HL-60 (cell line): ENCODE measurements at regions not wholly inside any gene's neighbourhood (a gene's known extent, or its start where the extent isn't known, plus 50 kb on each side); places are given as distances from the start of the nearest gene placed in this dataset.
"Not testable (repeated sequence)": the region's sequence is repeated elsewhere in the genome, so short reads cannot be mapped to it uniquely, and the experiment has no call there.

Source experiments
- GABPA ChIP-seq: IDR thresholded peaks from 2 replicates; pipeline ENCODE4 v1.6.1; 2012; ENCODE audit warnings: low read depth
- POLR2AphosphoS5 ChIP-seq: IDR thresholded peaks from 2 replicates; pipeline ENCODE4 v1.6.1; 2012; ENCODE audit warnings: low read depth
- REST ChIP-seq: IDR thresholded peaks from 2 replicates; pipeline ENCODE4 v1.6.1; 2012; ENCODE audit warnings: low read depth; ENCODE audit not compliant: insufficient replicate concordance
- TF ChIP-seq, protein P1 (sequence below): IDR thresholded peaks from one replicate; pipeline ENCODE4 v1.5.1; 2011; ENCODE audit warnings: low read length, control low read depth, inconsistent platforms; ENCODE audit not compliant: insufficient read depth

DNA sequence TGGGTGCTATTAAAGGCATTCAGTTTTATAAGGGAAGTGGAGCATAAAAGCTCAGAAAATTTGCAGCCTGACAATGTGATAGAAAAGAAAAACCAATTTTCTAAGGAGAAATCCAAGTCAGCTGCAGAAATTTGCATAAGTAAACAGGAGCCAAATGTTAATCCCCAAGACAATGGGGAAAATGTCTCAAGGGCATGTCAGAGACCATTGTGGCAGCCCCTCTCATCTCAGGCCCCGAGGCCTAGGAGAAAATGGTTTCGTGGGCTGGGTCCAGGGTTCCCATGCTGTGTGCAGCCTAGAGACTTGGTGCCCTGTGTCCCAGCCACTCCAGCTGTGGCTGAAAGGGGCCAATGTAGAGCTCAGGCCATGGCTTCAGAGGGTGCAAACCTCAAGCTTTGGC, 150.8 kb upstream of the E2F7 start:
- TF ChIP-seq, protein P1, sequence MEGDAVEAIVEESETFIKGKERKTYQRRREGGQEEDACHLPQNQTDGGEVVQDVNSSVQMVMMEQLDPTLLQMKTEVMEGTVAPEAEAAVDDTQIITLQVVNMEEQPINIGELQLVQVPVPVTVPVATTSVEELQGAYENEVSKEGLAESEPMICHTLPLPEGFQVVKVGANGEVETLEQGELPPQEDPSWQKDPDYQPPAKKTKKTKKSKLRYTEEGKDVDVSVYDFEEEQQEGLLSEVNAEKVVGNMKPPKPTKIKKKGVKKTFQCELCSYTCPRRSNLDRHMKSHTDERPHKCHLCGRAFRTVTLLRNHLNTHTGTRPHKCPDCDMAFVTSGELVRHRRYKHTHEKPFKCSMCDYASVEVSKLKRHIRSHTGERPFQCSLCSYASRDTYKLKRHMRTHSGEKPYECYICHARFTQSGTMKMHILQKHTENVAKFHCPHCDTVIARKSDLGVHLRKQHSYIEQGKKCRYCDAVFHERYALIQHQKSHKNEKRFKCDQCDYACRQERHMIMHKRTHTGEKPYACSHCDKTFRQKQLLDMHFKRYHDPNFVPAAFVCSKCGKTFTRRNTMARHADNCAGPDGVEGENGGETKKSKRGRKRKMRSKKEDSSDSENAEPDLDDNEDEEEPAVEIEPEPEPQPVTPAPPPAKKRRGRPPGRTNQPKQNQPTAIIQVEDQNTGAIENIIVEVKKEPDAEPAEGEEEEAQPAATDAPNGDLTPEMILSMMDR: not testable (repeated sequence)
- TF ChIP-seq REST, GABPA, POLR2AphosphoS5: not testable (repeated sequence)
